Adrenal gland (tissue), 5 donors: ENCODE measurements at regions not wholly inside any gene's neighbourhood (a gene's known extent, or its start where the extent isn't known, plus 50 kb on each side); places are given as distances from the start of the nearest gene placed in this dataset.

Experiments used
- CTCF ChIP-seq, 6 experiments: fragments of 450-650 bp in 4 of 6; fragments of 200-600 bp in 2 of 6; sonication (generic) in 1 of 6; IDR thresholded peaks; 1 replicate in 5 of 6; 2 replicates in 1 of 6; pipeline versions ENCODE4 v1.5.1 to v1.8.0; 2016 to 2021; ENCODE audit warnings: antibody characterized with exemption in 6 of 6, mild to moderate bottlenecking in 2 of 6, moderate library complexity in 1 of 6
- POLR2A ChIP-seq, 2 donors: fragments of 450-650 bp; IDR thresholded peaks; one replicate each; pipeline ENCODE4 v1.6.1; 2017; ENCODE audit warnings: antibody characterized with exemption in 2 of 2, mild to moderate bottlenecking in 2 of 2, moderate library complexity in 1 of 2
- donor health status: DM: no; HTN: no; CAD: no.

GRCh38 chr5:25646421-25647341 is 1001.9 kb upstream of the CDH10 start:
- no peak for TF ChIP-seq CTCF (IDR thresholded peaks at IDR 0.05)
- no peak for TF ChIP-seq POLR2A (IDR thresholded peaks at IDR 0.05)
